GM21786 (cell line): ENCODE measurements at regions not wholly inside any gene's neighbourhood (a gene's known extent, or its start where the extent isn't known, plus 50 kb on each side); places are given as distances from the start of the nearest gene placed in this dataset.

Experiments
- ATAC-seq: cut with Tn5 transposase; IDR thresholded peaks from one replicate; pipeline ENCODE4 v1.9.1; 2021; ENCODE audit not compliant: unreplicated experiment

GRCh38 chr11:16685914-16686313, 52.5 kb upstream of the C11orf58 start:
- ATAC-seq = no peak

- ATAC-seq = no peak
Measured at GRCh38 chr11:16678466-16679116, 59.9 kb upstream of the C11orf58 start.

GRCh38 chr11:16669799-16670415, 68.5 kb upstream of the C11orf58 start:
- ATAC-seq = no peak

- no peak for ATAC-seq
Measured at GRCh38 chr11:16632295-16633200, 105.9 kb upstream of the C11orf58 start.

GRCh38 chr11:16630651-16631050, 107.8 kb upstream of the C11orf58 start:
- no peak for ATAC-seq

GRCh38 chr11:16618431-16618830, 120.0 kb upstream of the C11orf58 start:
- no peak for ATAC-seq

GRCh38 chr11:16615480-16615879, 123.0 kb upstream of the C11orf58 start:
- ATAC-seq = no peak

GRCh38 chr11:16613512-16614381, 124.7 kb upstream of the C11orf58 start:
- peak; percentile 99 for ATAC-seq

- no peak for ATAC-seq
Measured at GRCh38 chr11:16613262-16613511, 125.3 kb upstream of the C11orf58 start.

- ATAC-seq = no peak
Measured at GRCh38 chr11:16612566-16613261, 125.7 kb upstream of the C11orf58 start.

GRCh38 chr11:16611926-16612565, 126.4 kb upstream of the C11orf58 start:
- ATAC-seq = no peak

- ATAC-seq = no peak
Measured at GRCh38 chr11:16611401-16611921, 127.0 kb upstream of the C11orf58 start.

GRCh38 chr11:16610738-16611388, 127.6 kb upstream of the C11orf58 start:
- no peak for ATAC-seq

- no peak for ATAC-seq
Measured at GRCh38 chr11:16610213-16610737, 128.2 kb upstream of the C11orf58 start.

GRCh38 chr11:16609769-16610168, 128.7 kb upstream of the C11orf58 start:
- ATAC-seq = no peak

- ATAC-seq = no peak
Measured at GRCh38 chr11:16607675-16608644, 130.5 kb upstream of the C11orf58 start.

GRCh38 chr11:16606784-16607674, 131.4 kb upstream of the C11orf58 start:
- no peak for ATAC-seq
